ENCODE measurements at regions not wholly inside any gene's neighbourhood (a gene's known extent, or its start where the extent isn't known, plus 50 kb on each side); places are given as distances from the start of the nearest gene placed in this dataset.
"Not testable (repeated sequence)": the region's sequence is repeated elsewhere in the genome, so short reads cannot be mapped to it uniquely, and the experiment has no call there.

DNA sequence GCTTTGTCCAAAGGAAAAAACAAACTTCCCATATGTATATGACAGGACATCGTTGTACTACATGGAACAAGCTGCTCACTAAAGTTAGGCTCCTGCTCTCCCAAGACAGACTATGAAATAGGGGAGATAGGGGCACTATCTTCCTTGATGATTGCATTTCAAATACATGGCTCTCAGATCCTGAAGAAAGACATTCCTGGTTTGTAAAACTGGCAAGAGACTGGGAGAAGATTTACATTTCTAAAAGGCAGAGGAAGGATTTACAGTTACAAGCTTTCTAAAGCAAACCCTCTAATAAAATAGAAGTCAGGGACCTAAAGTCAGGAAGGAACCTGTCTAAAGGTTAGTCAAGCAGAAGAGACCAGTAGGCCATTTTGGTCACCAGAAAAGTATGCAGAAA lies 103.7 kb downstream of the SLC17A6 start:
- CTCF ChIA-PET, result no interaction called here

DNA sequence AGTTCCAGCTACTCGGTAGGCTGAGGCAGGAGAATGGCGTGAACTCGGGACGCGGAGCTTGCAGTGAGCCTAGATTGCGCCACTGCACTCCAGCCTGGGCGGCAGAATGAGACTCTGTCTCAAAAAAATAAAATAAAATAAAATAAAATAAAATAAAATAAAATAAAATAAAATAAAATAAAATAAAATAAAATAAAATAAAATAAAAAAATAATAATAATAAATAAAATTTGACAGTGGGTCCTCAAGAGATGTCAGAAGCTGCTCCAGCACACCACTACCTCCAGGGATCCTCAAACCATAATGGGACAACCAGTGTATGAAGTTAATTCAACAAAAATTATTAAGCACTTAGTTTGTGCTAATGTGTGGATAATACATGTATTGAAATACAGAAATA lies 97.4 kb downstream of the SLC17A6 start:
- H3K27me3 ChIP-seq (ENCODE audit: control insufficient read depth, insufficient read depth, low read length); POLR2A ChIA-PET; CTCF ChIA-PET; DNase-seq (ENCODE audit: low read depth); H3K4me3 ChIP-seq (ENCODE audit: low read depth, low read length); H3K36me3 ChIP-seq (ENCODE audit: control insufficient read depth, insufficient read depth, low read length): not testable (repeated sequence)

More for the DNA sequence above, 103.7 kb downstream of the SLC17A6 start:
- TF ChIP-seq CTCF (IDR thresholded peaks at IDR 0.05; ENCODE audit: insufficient read depth, low read depth, low read length), result no peak
- no peaks in the 10 kb centered on the region for H3K27me3 ChIP-seq (ENCODE audit: control insufficient read depth, insufficient read depth, low read length)
- no peak overlapping the region for H3K4me3 ChIP-seq (ENCODE audit: low read depth, low read length)
- no peak for DNase-seq (ENCODE audit: low read depth)
- POLR2A ChIA-PET, result no interaction called here
- H3K36me3 ChIP-seq (ENCODE audit: control insufficient read depth, insufficient read depth, low read length), result no peaks in the 10 kb centered on the region

DNA sequence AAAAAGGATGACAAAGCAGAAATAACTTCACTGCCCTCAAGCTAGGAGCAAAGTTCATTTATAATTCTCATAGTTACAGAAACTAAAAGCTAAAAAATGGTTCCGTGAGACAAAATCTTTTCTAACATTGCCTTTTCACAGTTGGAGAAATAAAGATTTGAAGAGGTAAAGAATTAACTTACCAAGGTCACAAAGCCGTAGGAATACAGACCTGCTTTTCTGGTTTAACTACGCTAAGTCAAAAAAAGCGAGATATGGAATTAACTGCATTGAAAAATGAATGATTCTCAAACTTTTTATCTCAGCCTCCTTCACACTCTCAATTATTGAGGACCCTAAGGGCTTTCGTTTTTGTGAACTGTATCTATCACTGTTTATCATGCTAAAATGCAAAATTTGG lies 95.3 kb downstream of the SLC17A6 start:
- ChIA-PET CTCF (no interaction called here), POLR2A (no interaction called here)

GRCh38 chr11:22433094-22433455 lies 94.9 kb downstream of the SLC17A6 start:
- ChIA-PET POLR2A (no interaction called here), CTCF (no interaction called here)
- Histone ChIP-seq H3K4me3 (ENCODE audit: low read depth, low read length) (no peak overlapping the region), H3K36me3 (ENCODE audit: control insufficient read depth, insufficient read depth, low read length) (no peaks in the 10 kb centered on the region), H3K27me3 (ENCODE audit: control insufficient read depth, insufficient read depth, low read length) (no peaks in the 10 kb centered on the region)
- no peak for TF ChIP-seq CTCF (IDR thresholded peaks at IDR 0.05; ENCODE audit: insufficient read depth, low read depth, low read length)
- no peak for DNase-seq (ENCODE audit: low read depth)

More for the DNA sequence above, 95.3 kb downstream of the SLC17A6 start:
- no peak for TF ChIP-seq CTCF (IDR thresholded peaks at IDR 0.05; ENCODE audit: insufficient read depth, low read depth, low read length)
- H3K36me3 ChIP-seq (ENCODE audit: control insufficient read depth, insufficient read depth, low read length), result no peaks in the 10 kb centered on the region
- no peak overlapping the region for H3K4me3 ChIP-seq (ENCODE audit: low read depth, low read length)
- no peaks in the 10 kb centered on the region for H3K27me3 ChIP-seq (ENCODE audit: control insufficient read depth, insufficient read depth, low read length)
- DNase-seq (ENCODE audit: low read depth), result no peak

DNA sequence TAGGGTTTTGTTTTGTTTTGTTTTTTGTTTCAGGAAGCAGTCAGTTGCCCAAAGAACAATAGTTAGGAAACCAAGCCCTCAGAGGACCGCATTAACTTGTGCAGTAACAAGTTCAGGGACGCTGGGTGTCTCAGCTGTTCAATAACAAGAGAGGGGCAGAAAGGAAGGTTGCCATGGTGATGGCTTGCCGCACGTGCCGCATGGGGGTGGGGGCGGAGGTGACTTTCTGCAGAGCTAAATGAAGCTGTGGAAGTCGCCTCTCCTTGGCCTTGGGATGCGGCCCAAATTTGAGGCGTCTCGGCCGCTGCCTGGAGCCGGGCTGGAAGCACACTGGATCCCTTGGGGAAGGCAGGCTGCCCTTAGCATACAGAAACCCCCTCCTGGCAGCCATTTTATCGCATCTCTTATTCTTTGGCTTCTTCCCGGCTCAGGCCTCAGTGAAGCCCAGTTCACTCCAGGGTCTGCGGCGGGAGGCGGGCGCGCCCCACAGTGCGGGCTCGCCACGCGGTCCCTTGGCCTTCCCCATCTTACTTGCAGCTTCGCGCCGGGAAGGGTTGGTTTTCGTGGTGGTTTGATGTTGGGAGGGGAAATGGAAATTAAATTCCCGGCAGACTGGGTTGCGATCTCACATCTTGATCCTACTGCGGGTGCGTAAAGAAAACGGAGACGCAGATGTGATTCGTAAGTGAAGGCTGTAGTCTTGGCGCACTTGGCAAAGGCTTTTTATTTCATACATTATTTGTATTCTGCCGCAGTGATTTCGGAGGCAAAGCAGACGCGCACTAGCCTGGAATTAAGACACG lies 94.3 kb downstream of the SLC17A6 start:
- no peak for TF ChIP-seq CTCF (IDR thresholded peaks at IDR 0.05; ENCODE audit: insufficient read depth, low read depth, low read length)
- DNase-seq (ENCODE audit: low read depth), result no peak
- CTCF ChIA-PET, result no interaction called here
- Histone ChIP-seq H3K36me3 (ENCODE audit: control insufficient read depth, insufficient read depth, low read length) (no peaks in the 10 kb centered on the region), H3K27me3 (ENCODE audit: control insufficient read depth, insufficient read depth, low read length) (no peaks in the 10 kb centered on the region), H3K4me3 (ENCODE audit: low read depth, low read length) (no peak overlapping the region)
- POLR2A ChIA-PET, result no interaction called here

DNA sequence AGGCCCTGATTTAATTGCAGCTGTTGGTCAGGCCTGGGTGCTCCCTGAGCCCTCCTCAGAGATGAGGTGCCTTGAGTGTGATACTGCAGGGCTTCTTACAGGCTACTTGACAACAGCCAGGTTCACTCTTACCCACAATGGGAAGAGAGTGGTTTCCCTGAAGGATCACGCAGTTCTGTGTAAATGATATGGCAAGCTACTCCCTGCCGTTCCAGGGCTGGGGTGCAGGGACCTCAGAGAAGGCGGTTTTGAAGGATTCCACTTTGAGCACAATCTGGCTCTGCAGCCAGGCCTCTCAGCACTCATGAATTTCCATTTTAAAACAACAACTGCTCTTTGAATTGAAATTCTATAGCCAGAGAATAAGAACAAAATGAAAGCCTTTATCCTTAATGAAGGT lies 92.9 kb downstream of the SLC17A6 start:
- ChIA-PET POLR2A (no interaction called here), CTCF (no interaction called here)
- Histone ChIP-seq H3K36me3 (ENCODE audit: control insufficient read depth, insufficient read depth, low read length) (no peaks in the 10 kb centered on the region), H3K27me3 (ENCODE audit: control insufficient read depth, insufficient read depth, low read length) (no peaks in the 10 kb centered on the region), H3K4me3 (ENCODE audit: low read depth, low read length) (no peak overlapping the region)
- no peak for TF ChIP-seq CTCF (IDR thresholded peaks at IDR 0.05; ENCODE audit: insufficient read depth, low read depth, low read length)
- no peak for DNase-seq (ENCODE audit: low read depth)

All from BJ (cell line).